ENCODE measurements at regions not wholly inside any gene's neighbourhood (a gene's known extent, or its start where the extent isn't known, plus 50 kb on each side); places are given as distances from the start of the nearest gene placed in this dataset.
"Not testable (repeated sequence)": the region's sequence is repeated elsewhere in the genome, so short reads cannot be mapped to it uniquely, and the experiment has no call there.

- DNase-seq, result no peak
Measured at GRCh38 chr3:95319921-95320494, 1257.1 kb downstream of the NSUN3 start.

GRCh38 chr3:95327478-95327877, 1264.6 kb downstream of the NSUN3 start:
- DNase-seq, result no peak

GRCh38 chr3:95333826-95334225, 1271.0 kb downstream of the NSUN3 start:
- no peak for DNase-seq

- DNase-seq, result no peak
Measured at GRCh38 chr3:95334461-95334860, 1271.6 kb downstream of the NSUN3 start.

- no peak for DNase-seq
Measured at GRCh38 chr3:95335517-95335916, 1272.7 kb downstream of the NSUN3 start.

- no peak for DNase-seq
Measured at GRCh38 chr3:95338446-95338845, 1275.6 kb downstream of the NSUN3 start.

GRCh38 chr3:95341314-95341713, 1278.5 kb downstream of the NSUN3 start:
- no peak for DNase-seq

GRCh38 chr3:95343228-95343627, 1280.4 kb downstream of the NSUN3 start:
- no peak for DNase-seq

GRCh38 chr3:95343767-95344166, 1280.9 kb downstream of the NSUN3 start:
- DNase-seq, result peak; percentile 46

- DNase-seq, result not testable (repeated sequence)
Measured at GRCh38 chr3:95347936-95348335, 1285.1 kb downstream of the NSUN3 start.

- DNase-seq, result no peak
Measured at GRCh38 chr3:95348879-95349278, 1286.0 kb downstream of the NSUN3 start.

GRCh38 chr3:95350049-95350448, 1287.2 kb downstream of the NSUN3 start:
- no peak for DNase-seq

GRCh38 chr3:95351158-95351557, 1288.3 kb downstream of the NSUN3 start:
- DNase-seq, result no peak

GRCh38 chr3:95352471-95352870, 1289.6 kb downstream of the NSUN3 start:
- DNase-seq, result no peak

- no peak for DNase-seq
Measured at GRCh38 chr3:95354489-95354888, 1291.6 kb downstream of the NSUN3 start.

- DNase-seq, result no peak
Measured at GRCh38 chr3:95356764-95357501, 1294.1 kb downstream of the NSUN3 start.

GRCh38 chr3:95387242-95388021, 1324.6 kb downstream of the NSUN3 start:
- no peak for DNase-seq

- DNase-seq, result no peak
Measured at GRCh38 chr3:95389725-95390313, 1327.0 kb downstream of the NSUN3 start.

GRCh38 chr3:95394286-95394685, 1331.4 kb downstream of the NSUN3 start:
- DNase-seq, result peak; percentile 38

- DNase-seq, result no peak
Measured at GRCh38 chr3:95399585-95399984, 1336.7 kb downstream of the NSUN3 start.

GRCh38 chr3:95401693-95402092, 1338.8 kb downstream of the NSUN3 start:
- no peak for DNase-seq

- DNase-seq, result no peak
Measured at GRCh38 chr3:95407709-95408463, 1345.0 kb downstream of the NSUN3 start.

GRCh38 chr3:95408464-95408862, 1345.6 kb downstream of the NSUN3 start:
- DNase-seq, result no peak

Data from NCI-H82 (cell line).